ENCODE measurements at regions not wholly inside any gene's neighbourhood (a gene's known extent, or its start where the extent isn't known, plus 50 kb on each side); places are given as distances from the start of the nearest gene placed in this dataset.

- H3K4me3 ChIP-seq (ENCODE audit: insufficient read depth, low read length): no peak overlapping the region
- no peaks in the 10 kb centered on the region for H3K9me3 ChIP-seq (ENCODE audit: low read depth, low read length)
- no peak for DNase-seq (ENCODE audit: insufficient read length, low spot score, missing footprints)
- H3K27ac ChIP-seq (ENCODE audit: low read depth, low read length): no peak overlapping the region
- no peak overlapping the region for H3K4me2 ChIP-seq (ENCODE audit: insufficient read depth, low read length)
- H2AFZ ChIP-seq (ENCODE audit: low read length): no peak overlapping the region
- TF ChIP-seq CTCF (IDR thresholded peaks at IDR 0.05; ENCODE audit: extremely low read depth, low read depth, low read length): no peak
- peaks cover 7% of the 10 kb centered on the region for H3K27me3 ChIP-seq (ENCODE audit: insufficient read depth, low read length)
- H3K36me3 ChIP-seq (ENCODE audit: insufficient read depth, low read length): no peaks in the 10 kb centered on the region
- H3K79me2 ChIP-seq (ENCODE audit: insufficient read depth, low read length): no peaks in the 10 kb centered on the region
- H3K4me1 ChIP-seq (ENCODE audit: insufficient read depth, low read length): peaks cover 14% of the 10 kb centered on the region
- H4K20me1 ChIP-seq (ENCODE audit: insufficient read depth, low read length): no peaks in the 10 kb centered on the region
These were observed 125.6 kb upstream of the LMO4 start for GRCh38 chr1:87202922-87203655.

- Histone ChIP-seq H4K20me1 (ENCODE audit: insufficient read depth, low read length) (no peaks in the 10 kb centered on the region), H3K4me3 (ENCODE audit: insufficient read depth, low read length) (peak overlapping the region; percentile 19), H3K27me3 (ENCODE audit: insufficient read depth, low read length) (peaks cover 7% of the 10 kb centered on the region), H3K4me2 (ENCODE audit: insufficient read depth, low read length) (peak overlapping the region; percentile 68), H3K9me3 (ENCODE audit: low read depth, low read length) (no peaks in the 10 kb centered on the region), H2AFZ (ENCODE audit: low read length) (peak overlapping the region; percentile 87), H3K79me2 (ENCODE audit: insufficient read depth, low read length) (no peaks in the 10 kb centered on the region), H3K27ac (ENCODE audit: low read depth, low read length) (peak overlapping the region; percentile 91), H3K36me3 (ENCODE audit: insufficient read depth, low read length) (no peaks in the 10 kb centered on the region), H3K4me1 (ENCODE audit: insufficient read depth, low read length) (peaks cover 14% of the 10 kb centered on the region)
- no peak for TF ChIP-seq CTCF (IDR thresholded peaks at IDR 0.05; ENCODE audit: extremely low read depth, low read depth, low read length)
- peak; percentile 93 for DNase-seq (ENCODE audit: insufficient read length, low spot score, missing footprints)
These were observed 124.8 kb upstream of the LMO4 start for GRCh38 chr1:87203904-87204303.

GRCh38 chr1:87204441-87204840 is 124.2 kb upstream of the LMO4 start:
- DNase-seq (ENCODE audit: insufficient read length, low spot score, missing footprints): no peak
- Histone ChIP-seq H4K20me1 (ENCODE audit: insufficient read depth, low read length) (no peaks in the 10 kb centered on the region), H3K36me3 (ENCODE audit: insufficient read depth, low read length) (no peaks in the 10 kb centered on the region), H3K79me2 (ENCODE audit: insufficient read depth, low read length) (no peaks in the 10 kb centered on the region), H3K27me3 (ENCODE audit: insufficient read depth, low read length) (peaks cover 7% of the 10 kb centered on the region), H2AFZ (ENCODE audit: low read length) (peak overlapping the region; percentile 87), H3K4me2 (ENCODE audit: insufficient read depth, low read length) (peak overlapping the region; percentile 68), H3K4me3 (ENCODE audit: insufficient read depth, low read length) (peak overlapping the region; percentile 19), H3K27ac (ENCODE audit: low read depth, low read length) (peak overlapping the region; percentile 91), H3K9me3 (ENCODE audit: low read depth, low read length) (no peaks in the 10 kb centered on the region), H3K4me1 (ENCODE audit: insufficient read depth, low read length) (peaks cover 14% of the 10 kb centered on the region)
- TF ChIP-seq CTCF (IDR thresholded peaks at IDR 0.05; ENCODE audit: extremely low read depth, low read depth, low read length): no peak

- Histone ChIP-seq H3K9me3 (ENCODE audit: low read depth, low read length) (no peaks in the 10 kb centered on the region), H3K79me2 (ENCODE audit: insufficient read depth, low read length) (no peaks in the 10 kb centered on the region), H3K4me3 (ENCODE audit: insufficient read depth, low read length) (no peak overlapping the region), H3K27me3 (ENCODE audit: insufficient read depth, low read length) (peaks cover 7% of the 10 kb centered on the region), H2AFZ (ENCODE audit: low read length) (no peak overlapping the region), H3K36me3 (ENCODE audit: insufficient read depth, low read length) (no peaks in the 10 kb centered on the region), H3K27ac (ENCODE audit: low read depth, low read length) (no peak overlapping the region), H3K4me2 (ENCODE audit: insufficient read depth, low read length) (no peak overlapping the region), H4K20me1 (ENCODE audit: insufficient read depth, low read length) (no peaks in the 10 kb centered on the region), H3K4me1 (ENCODE audit: insufficient read depth, low read length) (peaks cover 14% of the 10 kb centered on the region)
- no peak for DNase-seq (ENCODE audit: insufficient read length, low spot score, missing footprints)
- TF ChIP-seq CTCF (IDR thresholded peaks at IDR 0.05; ENCODE audit: extremely low read depth, low read depth, low read length): no peak
These were observed 123.8 kb upstream of the LMO4 start for GRCh38 chr1:87204921-87205320.
